ENCODE measurements at regions not wholly inside any gene's neighbourhood (a gene's known extent, or its start where the extent isn't known, plus 50 kb on each side); places are given as distances from the start of the nearest gene placed in this dataset.

DNA sequence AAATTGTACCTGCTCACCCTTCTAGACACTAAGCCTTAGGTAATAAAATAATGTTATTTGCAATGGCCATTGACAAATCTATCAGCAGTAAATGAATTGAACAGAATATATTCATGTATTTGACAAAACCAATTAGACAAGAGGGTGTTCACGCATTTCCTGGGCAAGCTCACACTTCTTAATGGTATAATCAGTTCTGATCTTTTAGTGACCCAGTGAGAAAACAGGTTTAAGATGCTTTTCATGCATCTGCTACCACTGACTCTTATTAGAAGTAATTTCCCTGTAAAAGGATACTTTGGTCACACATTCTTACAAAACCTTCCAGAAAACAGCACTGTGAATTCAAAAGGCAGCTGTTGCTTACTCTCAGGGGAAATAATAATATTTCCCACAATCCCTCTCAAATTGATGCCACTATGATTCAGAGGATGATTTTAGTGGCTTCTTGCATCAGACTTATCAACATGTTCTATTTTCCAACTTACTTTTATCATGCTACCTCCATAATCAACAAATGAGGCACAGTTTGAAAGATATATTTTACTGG lies 313.9 kb upstream of the NWD2 start:
- H3K36me3 Mint-ChIP-seq (ENCODE audit: low read depth, unreplicated experiment): no peaks in the 10 kb centered on the region
- H3K27ac Mint-ChIP-seq (ENCODE audit: unreplicated experiment): no peak overlapping the region
- peaks cover 3% of the 10 kb centered on the region for H3K4me1 Mint-ChIP-seq (ENCODE audit: unreplicated experiment)
- H3K27me3 Mint-ChIP-seq (ENCODE audit: unreplicated experiment): no peaks in the 10 kb centered on the region
- no peak for DNase-seq (ENCODE audit: low spot score)
- TF ChIP-seq CTCF (IDR thresholded peaks at IDR 0.05; ENCODE audit: unreplicated experiment): no peak
- no peak overlapping the region for H3K4me3 Mint-ChIP-seq (ENCODE audit: unreplicated experiment)
- no peaks in the 10 kb centered on the region for H3K9me3 Mint-ChIP-seq (ENCODE audit: unreplicated experiment)

- TF ChIP-seq CTCF (IDR thresholded peaks at IDR 0.05; ENCODE audit: unreplicated experiment): no peak
- no peaks in the 10 kb centered on the region for H3K9me3 Mint-ChIP-seq (ENCODE audit: unreplicated experiment)
- H3K4me3 Mint-ChIP-seq (ENCODE audit: unreplicated experiment): no peak overlapping the region
- H3K4me1 Mint-ChIP-seq (ENCODE audit: unreplicated experiment): no peaks in the 10 kb centered on the region
- H3K27ac Mint-ChIP-seq (ENCODE audit: unreplicated experiment): no peak overlapping the region
- no peak for DNase-seq (ENCODE audit: low spot score)
- no peaks in the 10 kb centered on the region for H3K36me3 Mint-ChIP-seq (ENCODE audit: low read depth, unreplicated experiment)
- peaks cover 1% of the 10 kb centered on the region for H3K27me3 Mint-ChIP-seq (ENCODE audit: unreplicated experiment)
Measured at GRCh38 chr4:36944232-36944631, 300.3 kb upstream of the NWD2 start.

DNA sequence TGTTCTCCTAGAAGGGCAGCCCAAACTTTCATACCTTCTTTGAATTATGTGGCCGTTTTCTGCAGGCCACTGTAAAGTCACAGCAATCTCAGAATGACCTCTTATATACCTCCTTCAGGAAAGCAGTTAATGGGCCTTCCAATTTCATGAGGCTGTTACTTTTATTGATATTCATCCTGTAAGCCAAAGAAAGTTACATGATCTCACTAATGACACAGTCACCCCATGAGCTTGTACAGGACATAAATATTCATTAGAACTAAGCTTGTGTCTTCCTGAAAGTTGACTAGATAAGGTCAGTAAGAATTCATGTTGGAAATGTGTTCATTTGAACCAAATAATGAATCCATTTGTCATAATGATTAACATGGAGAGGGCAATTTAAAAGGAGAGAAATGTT lies 283.1 kb upstream of the NWD2 start:
- Mint-ChIP-seq H3K4me3 (ENCODE audit: unreplicated experiment) (no peak overlapping the region), H3K36me3 (ENCODE audit: low read depth, unreplicated experiment) (no peaks in the 10 kb centered on the region), H3K9me3 (ENCODE audit: unreplicated experiment) (no peaks in the 10 kb centered on the region), H3K4me1 (ENCODE audit: unreplicated experiment) (no peaks in the 10 kb centered on the region), H3K27me3 (ENCODE audit: unreplicated experiment) (no peaks in the 10 kb centered on the region), H3K27ac (ENCODE audit: unreplicated experiment) (no peak overlapping the region)
- TF ChIP-seq CTCF (IDR thresholded peaks at IDR 0.05; ENCODE audit: unreplicated experiment): no peak
- no peak for DNase-seq (ENCODE audit: low spot score)

- Mint-ChIP-seq H3K4me1 (ENCODE audit: unreplicated experiment) (no peaks in the 10 kb centered on the region), H3K4me3 (ENCODE audit: unreplicated experiment) (no peak overlapping the region), H3K27ac (ENCODE audit: unreplicated experiment) (no peak overlapping the region), H3K36me3 (ENCODE audit: low read depth, unreplicated experiment) (no peaks in the 10 kb centered on the region), H3K9me3 (ENCODE audit: unreplicated experiment) (no peaks in the 10 kb centered on the region), H3K27me3 (ENCODE audit: unreplicated experiment) (peaks cover 2% of the 10 kb centered on the region)
- no peak for TF ChIP-seq CTCF (IDR thresholded peaks at IDR 0.05; ENCODE audit: unreplicated experiment)
- no peak for DNase-seq (ENCODE audit: low spot score)
Measured at GRCh38 chr4:36966756-36967460, 277.6 kb upstream of the NWD2 start.

GRCh38 chr4:36979533-36979932 lies 265.0 kb upstream of the NWD2 start:
- DNase-seq (ENCODE audit: low spot score): no peak
- TF ChIP-seq CTCF (IDR thresholded peaks at IDR 0.05; ENCODE audit: unreplicated experiment): no peak
- Mint-ChIP-seq H3K27me3 (ENCODE audit: unreplicated experiment) (no peaks in the 10 kb centered on the region), H3K4me1 (ENCODE audit: unreplicated experiment) (no peaks in the 10 kb centered on the region), H3K27ac (ENCODE audit: unreplicated experiment) (no peak overlapping the region), H3K36me3 (ENCODE audit: low read depth, unreplicated experiment) (no peaks in the 10 kb centered on the region), H3K4me3 (ENCODE audit: unreplicated experiment) (no peak overlapping the region), H3K9me3 (ENCODE audit: unreplicated experiment) (no peaks in the 10 kb centered on the region)
